Hepatocyte (in vitro differentiated cells): ENCODE measurements at regions not wholly inside any gene's neighbourhood (a gene's known extent, or its start where the extent isn't known, plus 50 kb on each side); places are given as distances from the start of the nearest gene placed in this dataset.

ENCODE experiments used
- CTCF ChIP-seq: fragments of 200-600 bp; sonication (generic); IDR thresholded peaks from 2 replicates; pipeline ENCODE4 v1.5.1; 2016; ENCODE audit warnings: antibody characterized with exemption, mild to moderate bottlenecking; ENCODE audit not compliant: poor library complexity
- EZH2 ChIP-seq: fragments of 200-600 bp; sonication (generic); IDR thresholded peaks from 2 replicates; pipeline ENCODE4 v1.6.1; 2016; ENCODE audit warnings: antibody characterized with exemption, mild to moderate bottlenecking, borderline replicate concordance
- EZH2phosphoT487 ChIP-seq: fragments of 200-600 bp; sonication (generic); IDR thresholded peaks from one replicate; pipeline ENCODE4 v1.6.1; 2018; ENCODE audit warnings: antibody characterized with exemption, mild to moderate bottlenecking, low read depth, moderate library complexity; ENCODE audit not compliant: unreplicated experiment, severe bottlenecking

- TF ChIP-seq EZH2 (no peak), CTCF (no peak), EZH2phosphoT487 (no peak)
These were observed 740.2 kb upstream of the ZNF608 start for GRCh38 chr5:125486634-125487033.
